ENCODE measurements at regions not wholly inside any gene's neighbourhood (a gene's known extent, or its start where the extent isn't known, plus 50 kb on each side); places are given as distances from the start of the nearest gene placed in this dataset.
"Not testable (repeated sequence)": the region's sequence is repeated elsewhere in the genome, so short reads cannot be mapped to it uniquely, and the experiment has no call there.

DNA sequence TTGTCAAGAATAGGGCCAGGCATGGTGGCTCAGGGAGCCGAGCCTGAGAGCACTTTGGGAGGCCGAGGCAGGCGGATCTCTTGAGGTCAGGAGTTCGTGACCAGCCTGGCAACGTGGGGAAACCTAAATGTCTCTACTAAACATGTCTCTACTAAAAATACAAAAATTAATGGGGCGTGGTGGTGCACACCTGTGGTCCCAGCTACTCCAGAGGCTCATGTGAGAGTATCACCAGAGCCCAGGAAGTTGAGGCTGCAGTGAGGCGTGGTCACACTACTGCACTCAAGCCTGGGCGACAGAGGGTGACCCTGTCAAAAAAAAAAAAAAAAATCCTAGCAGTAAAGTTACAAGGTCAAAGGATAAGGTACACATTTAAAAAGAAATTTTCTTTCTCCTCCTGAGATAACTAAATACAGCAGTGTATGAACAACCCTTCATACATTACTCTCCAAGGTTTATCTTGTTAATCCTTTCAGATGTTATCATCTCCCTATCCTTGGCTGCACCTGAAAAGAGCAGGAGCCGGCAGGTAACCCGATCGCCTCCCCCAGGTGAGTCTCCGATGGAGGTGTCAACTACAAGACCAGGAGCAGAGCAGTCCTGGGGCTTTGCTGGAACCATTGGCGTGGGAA lies 122.3 kb downstream of the GOSR1 start:
- Histone ChIP-seq H3K27ac (ENCODE audit: low read depth, low read length) (peak overlapping the region; percentile 92), H3K4me1 (ENCODE audit: control insufficient read depth in 5 of 5, insufficient read depth in 5 of 5, low read length in 5 of 5) (peaks cover 2 to 18% (median 16%) of the 10 kb centered on the region in 5 donors), H3K4me3 (ENCODE audit: low read depth in 1 of 5, low read length in 5 of 5) (peak overlapping the region; percentile 72 to 93 (median 90)), H3K9ac (ENCODE audit: low read length in 5 of 5) (peak overlapping the region; percentile 0 to 92 (median 84)), H3K9me3 (ENCODE audit: control insufficient read depth in 5 of 5, low read length in 5 of 5) (no peaks in the 10 kb centered on the region), H3K36me3 (ENCODE audit: control insufficient read depth in 5 of 5, insufficient read depth in 5 of 5, low read length in 5 of 5) (no peaks in the 10 kb centered on the region), H3K27me3 (ENCODE audit: control insufficient read depth in 5 of 5, insufficient read depth in 4 of 5, low read length in 5 of 5) (no peaks in the 10 kb centered on the region)

DNA sequence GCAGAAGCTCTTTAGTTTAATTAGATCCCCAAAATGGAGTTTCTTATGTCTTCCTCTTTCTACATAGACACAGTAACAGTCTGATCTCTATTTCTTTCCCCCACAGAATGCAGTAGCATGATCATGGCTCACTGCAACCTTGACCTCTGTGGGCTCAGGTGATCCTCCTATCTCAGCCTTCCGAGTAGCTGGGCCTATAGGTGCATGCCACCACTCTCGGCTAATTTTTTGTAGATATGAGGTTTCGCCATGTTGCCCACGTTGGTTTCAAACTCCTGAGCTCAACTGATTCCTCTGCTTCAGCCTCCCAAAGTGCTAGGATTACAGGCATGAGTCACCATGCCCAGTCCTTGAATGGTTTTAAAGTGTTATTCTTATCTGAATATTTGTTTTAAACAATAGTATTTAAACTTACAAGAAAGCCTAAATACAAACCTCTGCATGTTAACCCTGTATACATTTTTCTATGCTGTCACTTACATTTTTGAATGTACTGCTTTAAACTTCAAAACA lies 120.6 kb downstream of the GOSR1 start:
- no peak overlapping the region for H3K9ac ChIP-seq (ENCODE audit: low read length in 5 of 5)

DNA sequence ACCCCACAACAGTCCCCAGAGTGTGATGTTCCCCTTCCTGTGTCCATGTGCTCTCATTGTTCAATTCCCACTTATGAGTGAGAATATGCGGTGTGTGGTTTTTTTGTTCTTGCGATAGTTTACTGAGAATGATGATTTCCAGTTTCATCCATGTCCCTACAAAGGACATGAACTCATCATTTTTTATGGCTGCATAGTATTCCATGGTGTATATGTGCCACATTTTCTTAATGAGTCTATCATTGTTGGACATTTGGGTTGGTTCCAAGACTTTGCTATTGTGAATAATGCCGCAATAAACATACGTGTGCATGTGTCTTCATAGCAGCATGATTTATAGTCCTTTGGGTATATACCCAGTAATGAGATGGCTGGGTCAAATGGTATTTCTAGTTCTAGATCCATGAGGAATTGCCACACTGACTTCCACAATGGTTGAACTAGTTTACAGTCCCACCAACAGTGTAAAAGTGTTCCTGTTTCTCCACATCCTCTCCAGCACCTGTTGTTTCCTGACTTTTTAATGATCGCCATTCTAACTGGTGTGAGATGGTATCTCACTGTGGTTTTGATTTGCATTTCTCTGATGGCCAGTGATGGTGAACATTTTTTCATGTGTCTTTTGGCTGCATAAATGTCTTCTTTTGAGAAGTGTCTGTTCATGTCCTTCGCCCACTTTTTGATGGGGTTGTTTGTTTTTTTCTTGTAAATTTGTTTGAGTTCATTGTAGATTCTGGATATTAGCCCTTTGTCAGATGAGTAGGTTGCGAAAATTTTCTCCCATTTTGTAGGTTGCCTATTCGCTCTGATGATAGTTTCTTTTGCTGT lies 120.0 kb downstream of the GOSR1 start:
- not testable (repeated sequence) for H3K36me3 ChIP-seq (ENCODE audit: control insufficient read depth in 5 of 5, insufficient read depth in 5 of 5, low read length in 5 of 5); H3K4me3 ChIP-seq (ENCODE audit: low read depth in 1 of 5, low read length in 5 of 5); H3K9me3 ChIP-seq (ENCODE audit: control insufficient read depth in 5 of 5, low read length in 5 of 5); H3K27me3 ChIP-seq (ENCODE audit: control insufficient read depth in 5 of 5, insufficient read depth in 4 of 5, low read length in 5 of 5); H3K27ac ChIP-seq (ENCODE audit: low read depth, low read length); H3K9ac ChIP-seq (ENCODE audit: low read length in 5 of 5)
- peaks cover 2 to 18% (median 16%) of the 10 kb centered on the region in 5 donors for H3K4me1 ChIP-seq (ENCODE audit: control insufficient read depth in 5 of 5, insufficient read depth in 5 of 5, low read length in 5 of 5)

More for the DNA sequence above, 120.6 kb downstream of the GOSR1 start:
- no peak overlapping the region for H3K27ac ChIP-seq (ENCODE audit: low read depth, low read length)
- H3K36me3 ChIP-seq (ENCODE audit: control insufficient read depth in 5 of 5, insufficient read depth in 5 of 5, low read length in 5 of 5) = no peaks in the 10 kb centered on the region
- H3K27me3 ChIP-seq (ENCODE audit: control insufficient read depth in 5 of 5, insufficient read depth in 4 of 5, low read length in 5 of 5) = no peaks in the 10 kb centered on the region
- no peaks in the 10 kb centered on the region for H3K9me3 ChIP-seq (ENCODE audit: control insufficient read depth in 5 of 5, low read length in 5 of 5)
- H3K4me1 ChIP-seq (ENCODE audit: control insufficient read depth in 5 of 5, insufficient read depth in 5 of 5, low read length in 5 of 5) = peaks cover 2 to 18% (median 16%) of the 10 kb centered on the region in 5 donors
- no peak overlapping the region for H3K4me3 ChIP-seq (ENCODE audit: low read depth in 1 of 5, low read length in 5 of 5)

DNA sequence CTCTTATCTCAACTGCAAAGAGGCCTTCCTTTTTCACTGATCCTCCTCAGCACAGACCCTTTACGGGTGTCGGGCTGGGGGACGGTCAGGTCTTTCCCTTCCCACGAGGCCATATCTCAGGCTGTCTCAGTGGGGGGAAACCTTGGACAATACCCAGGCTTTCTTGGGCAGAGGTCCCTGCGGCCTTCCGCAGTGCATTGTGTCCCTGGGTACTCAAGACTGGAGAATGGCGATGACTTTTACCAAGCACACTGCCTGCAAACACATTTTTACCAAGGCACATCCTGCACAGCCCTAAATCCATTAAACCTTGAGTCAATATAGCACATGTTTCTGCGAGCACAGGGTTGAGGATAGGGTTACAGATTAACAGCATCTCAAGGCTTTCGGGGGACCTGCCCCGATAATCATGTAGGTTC lies 117.8 kb downstream of the GOSR1 start:
- H3K4me1 ChIP-seq (ENCODE audit: control insufficient read depth in 5 of 5, insufficient read depth in 5 of 5, low read length in 5 of 5); H3K9me3 ChIP-seq (ENCODE audit: control insufficient read depth in 5 of 5, low read length in 5 of 5); H3K9ac ChIP-seq (ENCODE audit: low read length in 5 of 5); H3K27ac ChIP-seq (ENCODE audit: low read depth, low read length); H3K4me3 ChIP-seq (ENCODE audit: low read depth in 1 of 5, low read length in 5 of 5); H3K36me3 ChIP-seq (ENCODE audit: control insufficient read depth in 5 of 5, insufficient read depth in 5 of 5, low read length in 5 of 5); H3K27me3 ChIP-seq (ENCODE audit: control insufficient read depth in 5 of 5, insufficient read depth in 4 of 5, low read length in 5 of 5): not testable (repeated sequence)

DNA sequence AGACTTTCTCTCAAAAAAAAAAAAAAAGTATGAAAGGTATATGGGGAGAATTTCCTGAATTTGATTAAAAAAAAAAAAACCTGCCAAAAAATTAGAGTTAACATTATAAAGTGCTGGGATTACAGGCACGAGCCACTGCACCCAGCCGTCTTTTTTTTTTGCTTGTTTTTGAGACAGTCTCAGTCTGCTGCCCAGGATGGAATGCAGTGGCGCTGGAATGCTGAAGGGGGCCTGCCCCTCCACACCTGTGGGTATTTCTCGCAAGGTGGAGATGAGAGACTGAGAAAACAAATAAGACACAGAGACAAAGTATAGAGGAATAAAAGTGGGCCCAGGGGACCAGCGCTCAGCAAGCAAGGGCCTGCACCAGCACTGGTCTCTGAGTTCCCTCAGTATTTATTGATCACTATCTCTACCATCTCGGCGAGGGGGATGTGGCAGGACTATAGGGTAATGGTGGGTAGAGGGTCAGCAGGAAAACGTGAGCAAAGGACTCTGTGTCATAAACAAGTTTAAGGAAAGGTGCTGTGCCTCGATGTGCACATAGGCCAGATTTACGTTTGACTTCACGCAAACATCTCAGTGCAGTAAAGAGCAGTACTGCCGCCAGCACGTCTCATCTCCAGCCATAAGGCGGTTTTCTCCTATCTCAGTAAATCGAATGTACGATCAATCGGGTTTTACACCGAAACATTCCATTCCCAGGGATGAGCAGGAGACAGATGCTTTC lies 117.2 kb downstream of the GOSR1 start:
- Histone ChIP-seq H3K27ac (ENCODE audit: low read depth, low read length) (no peak overlapping the region), H3K9ac (ENCODE audit: low read length in 5 of 5) (no peak overlapping the region), H3K4me1 (ENCODE audit: control insufficient read depth in 5 of 5, insufficient read depth in 5 of 5, low read length in 5 of 5) (peaks cover 0 to under 1% (median 0%) of the 10 kb centered on the region in 5 donors), H3K27me3 (ENCODE audit: control insufficient read depth in 5 of 5, insufficient read depth in 4 of 5, low read length in 5 of 5) (no peaks in the 10 kb centered on the region), H3K36me3 (ENCODE audit: control insufficient read depth in 5 of 5, insufficient read depth in 5 of 5, low read length in 5 of 5) (no peaks in the 10 kb centered on the region), H3K4me3 (ENCODE audit: low read depth in 1 of 5, low read length in 5 of 5) (no peak overlapping the region), H3K9me3 (ENCODE audit: control insufficient read depth in 5 of 5, low read length in 5 of 5) (no peaks in the 10 kb centered on the region)

DNA sequence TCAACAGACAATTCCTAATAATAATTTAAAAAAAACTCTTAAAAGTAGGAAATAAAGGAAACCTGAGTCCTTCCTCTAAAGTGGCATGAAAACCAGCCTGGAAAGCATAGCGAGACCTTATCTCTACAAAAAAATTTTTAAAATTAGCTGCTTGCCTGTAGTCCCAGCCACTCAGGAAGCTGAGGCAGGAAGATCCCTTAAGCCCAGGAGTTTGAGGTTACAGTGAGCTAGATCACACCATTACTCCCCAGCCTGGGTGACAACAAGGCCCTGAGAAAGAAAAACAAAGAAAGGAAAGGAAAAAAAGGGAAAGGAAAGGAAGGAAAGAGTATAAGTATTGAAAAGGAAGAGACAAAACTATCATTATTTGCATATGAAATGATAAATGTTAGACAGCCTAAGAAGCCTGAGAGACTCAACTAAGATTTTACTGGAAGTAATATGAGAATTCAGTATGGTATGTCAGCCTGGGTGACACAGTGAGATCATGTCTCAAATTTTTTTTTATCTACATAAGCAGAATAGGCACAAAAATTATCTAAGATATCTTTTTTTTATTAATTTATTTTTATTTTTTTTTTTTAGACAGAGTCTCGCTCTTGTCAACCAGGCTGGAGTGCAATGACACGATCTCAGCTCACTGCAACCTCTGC lies 113.0 kb downstream of the GOSR1 start:
- no peaks in the 10 kb centered on the region for H3K9me3 ChIP-seq (ENCODE audit: control insufficient read depth in 5 of 5, low read length in 5 of 5)
- H3K9ac ChIP-seq (ENCODE audit: low read length in 5 of 5) = no peak overlapping the region
- no peak overlapping the region for H3K27ac ChIP-seq (ENCODE audit: low read depth, low read length)
- no peaks in the 10 kb centered on the region for H3K4me1 ChIP-seq (ENCODE audit: control insufficient read depth in 5 of 5, insufficient read depth in 5 of 5, low read length in 5 of 5)
- H3K36me3 ChIP-seq (ENCODE audit: control insufficient read depth in 5 of 5, insufficient read depth in 5 of 5, low read length in 5 of 5) = no peaks in the 10 kb centered on the region
- no peaks in the 10 kb centered on the region for H3K27me3 ChIP-seq (ENCODE audit: control insufficient read depth in 5 of 5, insufficient read depth in 4 of 5, low read length in 5 of 5)
- no peak overlapping the region for H3K4me3 ChIP-seq (ENCODE audit: low read depth in 1 of 5, low read length in 5 of 5)

DNA sequence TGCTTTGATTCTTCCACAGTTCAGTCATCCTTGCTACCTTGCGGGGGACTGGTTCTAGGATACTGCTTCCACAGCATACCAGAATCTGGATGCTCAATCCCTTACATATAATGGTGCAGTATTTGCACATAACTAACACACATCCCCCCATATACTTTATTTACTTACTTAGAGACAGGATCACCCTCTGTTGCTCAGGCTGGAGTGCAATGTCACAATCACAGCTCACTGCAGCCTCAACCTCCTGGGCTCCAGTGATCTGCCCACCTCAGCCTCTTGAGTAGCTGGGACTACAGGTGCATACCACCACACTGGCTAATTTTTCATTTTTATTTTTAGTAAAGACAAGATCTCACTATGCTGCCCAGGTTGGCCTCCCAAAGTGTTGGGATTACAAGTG lies 112.2 kb downstream of the GOSR1 start:
- H3K4me3 ChIP-seq (ENCODE audit: low read depth in 1 of 5, low read length in 5 of 5) = no peak overlapping the region
- H3K9ac ChIP-seq (ENCODE audit: low read length in 5 of 5) = no peak overlapping the region
- H3K27me3 ChIP-seq (ENCODE audit: control insufficient read depth in 5 of 5, insufficient read depth in 4 of 5, low read length in 5 of 5) = no peaks in the 10 kb centered on the region
- no peaks in the 10 kb centered on the region for H3K4me1 ChIP-seq (ENCODE audit: control insufficient read depth in 5 of 5, insufficient read depth in 5 of 5, low read length in 5 of 5)
- H3K9me3 ChIP-seq (ENCODE audit: control insufficient read depth in 5 of 5, low read length in 5 of 5) = no peaks in the 10 kb centered on the region
- no peaks in the 10 kb centered on the region for H3K36me3 ChIP-seq (ENCODE audit: control insufficient read depth in 5 of 5, insufficient read depth in 5 of 5, low read length in 5 of 5)
- no peak overlapping the region for H3K27ac ChIP-seq (ENCODE audit: low read depth, low read length)

DNA sequence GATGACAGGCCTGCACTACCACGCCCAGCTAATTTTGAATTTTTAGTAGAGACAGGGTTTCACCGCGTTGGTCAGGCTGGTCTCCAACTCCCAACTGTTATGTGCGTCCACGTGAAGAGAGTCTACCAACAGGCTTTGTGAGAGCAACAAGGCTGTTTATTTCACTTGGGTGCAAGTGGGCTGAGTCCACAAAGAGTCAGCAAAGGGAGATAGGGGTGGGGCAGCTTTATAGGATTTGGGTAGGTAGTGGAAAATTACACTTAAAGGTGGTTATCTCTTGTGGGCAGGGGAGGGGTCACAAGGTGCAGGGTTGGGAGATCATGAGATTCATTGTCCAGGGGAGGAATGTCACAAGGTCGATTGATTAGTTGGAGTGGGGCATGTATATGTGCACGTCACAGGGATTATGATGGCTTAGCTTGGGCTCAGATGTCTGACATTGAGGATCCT lies 111.6 kb downstream of the GOSR1 start:
- no peak overlapping the region for H3K27ac ChIP-seq (ENCODE audit: low read depth, low read length)
- H3K4me1 ChIP-seq (ENCODE audit: control insufficient read depth in 5 of 5, insufficient read depth in 5 of 5, low read length in 5 of 5) = no peaks in the 10 kb centered on the region
- no peaks in the 10 kb centered on the region for H3K9me3 ChIP-seq (ENCODE audit: control insufficient read depth in 5 of 5, low read length in 5 of 5)
- no peak overlapping the region for H3K4me3 ChIP-seq (ENCODE audit: low read depth in 1 of 5, low read length in 5 of 5)
- no peaks in the 10 kb centered on the region for H3K27me3 ChIP-seq (ENCODE audit: control insufficient read depth in 5 of 5, insufficient read depth in 4 of 5, low read length in 5 of 5)
- H3K36me3 ChIP-seq (ENCODE audit: control insufficient read depth in 5 of 5, insufficient read depth in 5 of 5, low read length in 5 of 5) = no peaks in the 10 kb centered on the region
- no peak overlapping the region for H3K9ac ChIP-seq (ENCODE audit: low read length in 5 of 5)

DNA sequence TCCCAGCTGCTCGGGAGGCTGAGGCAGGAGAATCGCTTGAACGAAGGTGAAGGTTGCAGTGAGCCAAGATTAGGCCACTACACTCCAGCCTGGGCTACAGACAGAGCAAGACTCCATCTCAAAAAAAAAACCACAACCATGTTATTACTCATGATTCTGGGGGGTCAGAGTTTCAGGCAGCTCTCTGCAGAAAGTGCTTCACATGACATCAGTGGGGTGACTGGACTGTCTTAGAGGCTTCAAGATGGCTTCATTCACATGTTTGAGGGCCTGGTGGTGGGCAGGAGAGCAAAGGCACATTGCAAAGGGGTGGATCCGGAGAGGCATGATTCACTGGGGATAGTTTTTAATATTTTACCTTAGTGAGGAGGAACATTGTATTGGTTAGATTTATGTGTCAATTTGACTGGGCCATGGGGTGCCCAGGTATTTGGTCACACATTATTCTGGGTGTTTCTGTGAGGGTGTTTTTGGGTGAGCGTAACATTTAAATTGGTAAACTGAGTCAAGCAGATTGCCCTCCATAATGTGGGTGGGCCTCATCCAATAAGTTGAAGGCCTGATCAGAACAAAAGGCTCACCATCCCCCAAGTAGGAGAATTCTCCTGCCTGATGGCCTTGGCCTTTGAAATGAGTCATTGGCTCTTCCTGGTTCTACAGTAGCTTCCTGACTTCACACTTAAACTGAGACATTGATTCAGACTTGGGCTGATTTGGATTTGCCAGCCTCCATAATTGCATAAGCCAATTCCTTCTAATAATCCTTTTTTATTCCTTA lies 109.8 kb downstream of the GOSR1 start:
- Histone ChIP-seq H3K36me3 (ENCODE audit: control insufficient read depth in 5 of 5, insufficient read depth in 5 of 5, low read length in 5 of 5) (no peaks in the 10 kb centered on the region), H3K4me3 (ENCODE audit: low read depth in 1 of 5, low read length in 5 of 5) (no peak overlapping the region), H3K4me1 (ENCODE audit: control insufficient read depth in 5 of 5, insufficient read depth in 5 of 5, low read length in 5 of 5) (no peaks in the 10 kb centered on the region)

More for the DNA sequence above, 109.8 kb downstream of the GOSR1 start:
- Histone ChIP-seq H3K27ac (ENCODE audit: low read depth, low read length) (no peak overlapping the region), H3K9ac (ENCODE audit: low read length in 5 of 5) (no peak overlapping the region), H3K27me3 (ENCODE audit: control insufficient read depth in 5 of 5, insufficient read depth in 4 of 5, low read length in 5 of 5) (no peaks in the 10 kb centered on the region), H3K9me3 (ENCODE audit: control insufficient read depth in 5 of 5, low read length in 5 of 5) (no peaks in the 10 kb centered on the region)

Measured in subcutaneous abdominal adipose tissue (tissue), 5 donors.